ENCODE measurements at regions not wholly inside any gene's neighbourhood (a gene's known extent, or its start where the extent isn't known, plus 50 kb on each side); places are given as distances from the start of the nearest gene placed in this dataset.

DNA sequence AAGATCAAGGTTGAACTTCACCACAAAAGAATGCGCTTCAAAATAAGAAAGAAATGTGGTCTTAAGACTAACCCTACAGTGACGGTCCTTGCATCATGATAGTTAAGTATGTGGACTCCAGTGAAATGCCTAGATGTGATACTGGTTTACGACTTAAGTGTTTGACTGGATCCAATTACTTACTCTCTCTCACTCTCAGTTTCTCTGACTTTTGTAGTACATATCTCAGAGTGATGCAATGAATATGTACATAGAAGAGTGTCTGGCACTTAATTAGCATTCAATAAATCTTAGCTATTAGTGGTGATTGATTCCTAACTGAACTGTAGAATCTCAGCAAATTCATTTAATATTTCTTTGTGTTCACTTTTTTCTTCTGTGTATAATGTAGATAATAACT is 411.7 kb upstream of the ITGA1 start:
- 73% methylated on average over 3 of the region's 3 CpGs for WGBS (ENCODE audit: low lambda C conversion rate)
- CTCF ChIA-PET, result interaction anchor here (0.6 to 2.8 kb wide), 2 partner anchors 19 to 171 kb away, joined by 4 to 9 read pairs (median 6); no protein-coding TSS in a partner anchor
- Histone ChIP-seq H3F3A (replicated peaks; ENCODE audit: insufficient read depth) (no peaks in the 10 kb centered on the region), H3K9me3 (no peaks in the 10 kb centered on the region), H3K9me2 (no peaks in the 10 kb centered on the region), H2AFZ (ENCODE audit: low read depth) (no peak overlapping the region), H3K9ac (no peak overlapping the region), H3K4me1 (ENCODE audit: control insufficient read depth in 1 of 2, insufficient read depth in 2 of 2, low read depth in 1 of 2, low read length in 1 of 2) (no peaks in the 10 kb centered on the region), H3K27me3 (ENCODE audit: insufficient read depth) (no peaks in the 10 kb centered on the region), H3K36me3 (replicated peaks in 1 of 2; ENCODE audit: control insufficient read depth in 1 of 2, insufficient read depth in 2 of 2, low read length in 1 of 2) (no peaks in the 10 kb centered on the region), H4K20me1 (ENCODE audit: insufficient read depth) (no peaks in the 10 kb centered on the region), H3K4me2 (no peak overlapping the region), H3K27ac (ENCODE audit: low read depth in 2 of 2, low read length in 1 of 2) (no peak overlapping the region), H3K4me3 (ENCODE audit: low read depth in 2 of 2, low read length in 1 of 2) (no peak overlapping the region), H3K79me2 (ENCODE audit: insufficient read depth) (no peaks in the 10 kb centered on the region)
- no peak for DNase-seq
- TF ChIP-seq, protein P1, sequence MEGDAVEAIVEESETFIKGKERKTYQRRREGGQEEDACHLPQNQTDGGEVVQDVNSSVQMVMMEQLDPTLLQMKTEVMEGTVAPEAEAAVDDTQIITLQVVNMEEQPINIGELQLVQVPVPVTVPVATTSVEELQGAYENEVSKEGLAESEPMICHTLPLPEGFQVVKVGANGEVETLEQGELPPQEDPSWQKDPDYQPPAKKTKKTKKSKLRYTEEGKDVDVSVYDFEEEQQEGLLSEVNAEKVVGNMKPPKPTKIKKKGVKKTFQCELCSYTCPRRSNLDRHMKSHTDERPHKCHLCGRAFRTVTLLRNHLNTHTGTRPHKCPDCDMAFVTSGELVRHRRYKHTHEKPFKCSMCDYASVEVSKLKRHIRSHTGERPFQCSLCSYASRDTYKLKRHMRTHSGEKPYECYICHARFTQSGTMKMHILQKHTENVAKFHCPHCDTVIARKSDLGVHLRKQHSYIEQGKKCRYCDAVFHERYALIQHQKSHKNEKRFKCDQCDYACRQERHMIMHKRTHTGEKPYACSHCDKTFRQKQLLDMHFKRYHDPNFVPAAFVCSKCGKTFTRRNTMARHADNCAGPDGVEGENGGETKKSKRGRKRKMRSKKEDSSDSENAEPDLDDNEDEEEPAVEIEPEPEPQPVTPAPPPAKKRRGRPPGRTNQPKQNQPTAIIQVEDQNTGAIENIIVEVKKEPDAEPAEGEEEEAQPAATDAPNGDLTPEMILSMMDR (IDR thresholded peaks at IDR 0.05), result no peak
- TF ChIP-seq RXRA (IDR thresholded peaks at IDR 0.05; ENCODE audit: borderline replicate concordance, low read depth) (no peak), YY1 (IDR thresholded peaks at IDR 0.05; ENCODE audit: low read depth) (no peak), MXI1 (IDR thresholded peaks at IDR 0.05; ENCODE audit: low read depth, low read length) (no peak), JUND (IDR thresholded peaks at IDR 0.05) (no peak)
- TF ChIP-seq, protein P2, sequence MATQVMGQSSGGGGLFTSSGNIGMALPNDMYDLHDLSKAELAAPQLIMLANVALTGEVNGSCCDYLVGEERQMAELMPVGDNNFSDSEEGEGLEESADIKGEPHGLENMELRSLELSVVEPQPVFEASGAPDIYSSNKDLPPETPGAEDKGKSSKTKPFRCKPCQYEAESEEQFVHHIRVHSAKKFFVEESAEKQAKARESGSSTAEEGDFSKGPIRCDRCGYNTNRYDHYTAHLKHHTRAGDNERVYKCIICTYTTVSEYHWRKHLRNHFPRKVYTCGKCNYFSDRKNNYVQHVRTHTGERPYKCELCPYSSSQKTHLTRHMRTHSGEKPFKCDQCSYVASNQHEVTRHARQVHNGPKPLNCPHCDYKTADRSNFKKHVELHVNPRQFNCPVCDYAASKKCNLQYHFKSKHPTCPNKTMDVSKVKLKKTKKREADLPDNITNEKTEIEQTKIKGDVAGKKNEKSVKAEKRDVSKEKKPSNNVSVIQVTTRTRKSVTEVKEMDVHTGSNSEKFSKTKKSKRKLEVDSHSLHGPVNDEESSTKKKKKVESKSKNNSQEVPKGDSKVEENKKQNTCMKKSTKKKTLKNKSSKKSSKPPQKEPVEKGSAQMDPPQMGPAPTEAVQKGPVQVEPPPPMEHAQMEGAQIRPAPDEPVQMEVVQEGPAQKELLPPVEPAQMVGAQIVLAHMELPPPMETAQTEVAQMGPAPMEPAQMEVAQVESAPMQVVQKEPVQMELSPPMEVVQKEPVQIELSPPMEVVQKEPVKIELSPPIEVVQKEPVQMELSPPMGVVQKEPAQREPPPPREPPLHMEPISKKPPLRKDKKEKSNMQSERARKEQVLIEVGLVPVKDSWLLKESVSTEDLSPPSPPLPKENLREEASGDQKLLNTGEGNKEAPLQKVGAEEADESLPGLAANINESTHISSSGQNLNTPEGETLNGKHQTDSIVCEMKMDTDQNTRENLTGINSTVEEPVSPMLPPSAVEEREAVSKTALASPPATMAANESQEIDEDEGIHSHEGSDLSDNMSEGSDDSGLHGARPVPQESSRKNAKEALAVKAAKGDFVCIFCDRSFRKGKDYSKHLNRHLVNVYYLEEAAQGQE (IDR thresholded peaks at IDR 0.05; ENCODE audit: low read depth, low read length), result no peak
- TF ChIP-seq, protein P3, sequence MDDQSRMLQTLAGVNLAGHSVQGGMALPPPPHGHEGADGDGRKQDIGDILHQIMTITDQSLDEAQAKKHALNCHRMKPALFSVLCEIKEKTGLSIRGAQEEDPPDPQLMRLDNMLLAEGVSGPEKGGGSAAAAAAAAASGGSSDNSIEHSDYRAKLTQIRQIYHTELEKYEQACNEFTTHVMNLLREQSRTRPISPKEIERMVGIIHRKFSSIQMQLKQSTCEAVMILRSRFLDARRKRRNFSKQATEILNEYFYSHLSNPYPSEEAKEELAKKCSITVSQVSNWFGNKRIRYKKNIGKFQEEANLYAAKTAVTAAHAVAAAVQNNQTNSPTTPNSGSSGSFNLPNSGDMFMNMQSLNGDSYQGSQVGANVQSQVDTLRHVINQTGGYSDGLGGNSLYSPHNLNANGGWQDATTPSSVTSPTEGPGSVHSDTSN (IDR thresholded peaks at IDR 0.05), result no peak
- TF ChIP-seq, protein P4, sequence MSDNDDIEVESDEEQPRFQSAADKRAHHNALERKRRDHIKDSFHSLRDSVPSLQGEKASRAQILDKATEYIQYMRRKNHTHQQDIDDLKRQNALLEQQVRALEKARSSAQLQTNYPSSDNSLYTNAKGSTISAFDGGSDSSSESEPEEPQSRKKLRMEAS (IDR thresholded peaks at IDR 0.05; ENCODE audit: low read depth), result no peak
- POLR2A ChIA-PET, result no interaction called here

DNA sequence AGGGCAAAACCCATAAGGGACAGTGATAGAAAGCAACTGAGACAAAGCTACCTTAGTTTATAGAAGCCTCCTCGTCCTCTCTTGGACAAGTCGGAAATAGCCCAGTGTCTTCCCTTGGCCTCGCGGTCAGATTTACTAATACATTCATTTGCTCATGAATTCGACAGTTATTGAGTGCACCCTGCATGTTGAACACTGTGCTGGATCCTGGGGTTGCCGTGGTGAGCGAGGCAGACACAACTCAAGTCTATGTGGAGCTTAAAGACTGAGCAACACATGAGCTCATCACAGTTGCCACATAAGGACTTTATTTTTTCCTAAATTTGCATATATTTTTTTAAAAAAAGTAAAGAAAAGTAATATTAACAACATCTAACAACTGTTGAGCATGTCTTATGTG is 411.1 kb upstream of the ITGA1 start:
- no peak overlapping the region for H3K4me3 ChIP-seq (ENCODE audit: low read depth in 2 of 2, low read length in 1 of 2)
- CTCF ChIA-PET, result interaction anchor here (0.6 to 1.7 kb wide), 2 partner anchors 20 to 171 kb away, joined by 4 to 6 read pairs; no protein-coding TSS in a partner anchor
- no peaks in the 10 kb centered on the region for H3K27me3 ChIP-seq (ENCODE audit: insufficient read depth)
- no peak overlapping the region for H3K9ac ChIP-seq
- no peaks in the 10 kb centered on the region for H3K4me1 ChIP-seq (ENCODE audit: control insufficient read depth in 1 of 2, insufficient read depth in 2 of 2, low read depth in 1 of 2, low read length in 1 of 2)
- H3F3A ChIP-seq (replicated peaks; ENCODE audit: insufficient read depth), result no peaks in the 10 kb centered on the region
- no peak overlapping the region for H3K4me2 ChIP-seq
- H3K9me2 ChIP-seq, result no peaks in the 10 kb centered on the region
- no peaks in the 10 kb centered on the region for H4K20me1 ChIP-seq (ENCODE audit: insufficient read depth)
- DNase-seq, result no peak
- POLR2A ChIA-PET, result no interaction called here
- H3K79me2 ChIP-seq (ENCODE audit: insufficient read depth), result no peaks in the 10 kb centered on the region
- no peaks in the 10 kb centered on the region for H3K9me3 ChIP-seq
- 65% methylated on average over 7 of the region's 7 CpGs for WGBS (ENCODE audit: low lambda C conversion rate)
- H2AFZ ChIP-seq (ENCODE audit: low read depth), result no peak overlapping the region
- TF ChIP-seq, protein P1 (IDR thresholded peaks at IDR 0.05), result no peak
- TF ChIP-seq NRF1 (IDR thresholded peaks at IDR 0.05; ENCODE audit: low read depth, low read length) (no peak), MXI1 (IDR thresholded peaks at IDR 0.05; ENCODE audit: low read depth, low read length) (no peak), NFIC (IDR thresholded peaks at IDR 0.05; ENCODE audit: borderline replicate concordance) (no peak), SMC3 (IDR thresholded peaks at IDR 0.05; ENCODE audit: low read depth, low read length) (no peak)
- no peaks in the 10 kb centered on the region for H3K36me3 ChIP-seq (replicated peaks in 1 of 2; ENCODE audit: control insufficient read depth in 1 of 2, insufficient read depth in 2 of 2, low read length in 1 of 2)
- no peak overlapping the region for H3K27ac ChIP-seq (ENCODE audit: low read depth in 2 of 2, low read length in 1 of 2)
